ENCODE measurements at regions not wholly inside any gene's neighbourhood (a gene's known extent, or its start where the extent isn't known, plus 50 kb on each side); places are given as distances from the start of the nearest gene placed in this dataset.

GRCh38 chr4:153989505-153989904 lies 200.6 kb upstream of the SFRP2 start:
- TF ChIP-seq POLR2A (IDR thresholded peaks at IDR 0.05) (no peak), POLR2AphosphoS5 (IDR thresholded peaks at IDR 0.05) (no peak), EP300 (IDR thresholded peaks at IDR 0.05) (no peak)

Measured in sigmoid colon (tissue), 4 donors.